OCI-LY7 (cell line): ENCODE measurements at regions not wholly inside any gene's neighbourhood (a gene's known extent, or its start where the extent isn't known, plus 50 kb on each side); places are given as distances from the start of the nearest gene placed in this dataset.
A peak's percentile ranks its signal among the peaks of the same experiment; 100 is the strongest.
"Not testable (repeated sequence)": the region's sequence is repeated elsewhere in the genome, so short reads cannot be mapped to it uniquely, and the experiment has no call there.

Source experiments
- BruUV-seq: library from RNA; stranded (reverse); fragments of 400-500 nt; replicated peaks from 2 replicates; lab custom pipeline; 2021; lab: Mats Ljungman, UMichigan
- CTCF ChIA-PET: fragments of 300-600 bp; sonication (Branson Sonifier 250); formaldehyde crosslinking; loops from one replicate; lab custom pipeline; 2022; ENCODE audit warnings: antibody characterized with exemption; ENCODE audit not compliant: unreplicated experiment; lab: Charles Lee
- POLR2A ChIA-PET: fragments of 300-600 bp; sonication (Branson Sonifier 250); formaldehyde crosslinking; loops from one replicate; lab custom pipeline; 2022; ENCODE audit warnings: antibody characterized with exemption; lab: Charles Lee
- DNase-seq: peaks from one replicate; pipeline ENCODE4 v3.0.0-alpha.2; 2015; ENCODE audit warnings: low spot score
- H2AFZ ChIP-seq: fragments of 200-600 bp; sonication (generic), shearing (Covaris generic); 2 replicates; pipeline ENCODE4 v1.6.1; 2014; ENCODE audit warnings: mild to moderate bottlenecking, antibody characterized with exemption, low read length, moderate library complexity
- H3K27ac ChIP-seq: fragments of 200-600 bp; sonication (generic); 2 replicates; pipeline ENCODE4 v1.5.1; 2014; ENCODE audit warnings: mixed run types, low read depth, mild to moderate bottlenecking, moderate library complexity, low read length, inconsistent platforms; ENCODE audit not compliant: poor library complexity, severe bottlenecking
- H3K36me3 ChIP-seq: fragments of 200-600 bp; sonication (generic); 2 replicates; pipeline ENCODE4 v1.6.1; 2014; ENCODE audit warnings: mild to moderate bottlenecking, antibody characterized with exemption, low read length, moderate library complexity, mixed read lengths; ENCODE audit not compliant: insufficient read depth
- H3K4me1 ChIP-seq: fragments of 200-600 bp; sonication (generic); 2 replicates; pipeline ENCODE4 v1.5.1; 2014; ENCODE audit warnings: mild to moderate bottlenecking, low read length; ENCODE audit not compliant: insufficient read depth, poor library complexity, severe bottlenecking
- H3K4me2 ChIP-seq: fragments of 200-600 bp; sonication (generic); 2 replicates; pipeline ENCODE4 v1.6.1; 2014; ENCODE audit warnings: mild to moderate bottlenecking, low read length
- H3K4me3 ChIP-seq: fragments of 200-600 bp; sonication (generic); 2 replicates; pipeline ENCODE4 v1.5.1; 2014; ENCODE audit warnings: mild to moderate bottlenecking, low read depth, low read length; ENCODE audit not compliant: poor library complexity, severe bottlenecking
- H3K79me2 ChIP-seq: fragments of 200-600 bp; sonication (generic); 2 replicates; pipeline ENCODE4 v1.6.1; 2016; ENCODE audit warnings: low read depth, mild to moderate bottlenecking, low read length, moderate library complexity, mixed read lengths; ENCODE audit not compliant: insufficient read depth
- H3K9me2 ChIP-seq: fragments of 200-600 bp; sonication (generic); 2 replicates; pipeline ENCODE4 v1.6.1; 2016; ENCODE audit warnings: mild to moderate bottlenecking, low read length, mixed read lengths; ENCODE audit not compliant: insufficient read depth
- H3K9me3 ChIP-seq: fragments of 200-600 bp; sonication (generic); 2 replicates; pipeline ENCODE4 v1.6.1; 2014; ENCODE audit warnings: mild to moderate bottlenecking, mixed run types, low read length, mixed read lengths
- H4K20me1 ChIP-seq: fragments of 200-600 bp; sonication (generic); 2 replicates; pipeline ENCODE4 v1.6.1; 2014; ENCODE audit warnings: mild to moderate bottlenecking, antibody characterized with exemption, low read length, moderate library complexity, mixed read lengths; ENCODE audit not compliant: insufficient read depth
- CTCF ChIP-seq: fragments of 200-600 bp; sonication (generic); conservative IDR thresholded peaks from 2 replicates; pipeline ENCODE4 v1.5.1; 2014; ENCODE audit warnings: mild to moderate bottlenecking, antibody characterized with exemption, low read length, moderate library complexity, mixed read lengths
- EZH2phosphoT487 ChIP-seq: fragments of 200-600 bp; sonication (generic); IDR thresholded peaks from 2 replicates; pipeline ENCODE4 v1.6.1; 2018; ENCODE audit warnings: low read depth, borderline replicate concordance, mild to moderate bottlenecking, mixed run types, antibody characterized with exemption, low read length, moderate library complexity, mixed read lengths
- intact Hi-C: fragments of 100-400 bp; cut with micrococcal nuclease; formaldehyde crosslinking; loops from one replicate; pipeline ENCODE4 v1.10.0; 2022; ENCODE audit not compliant: unreplicated experiment

GRCh38 chr7:136266457-136266856, 289.3 kb upstream of the MTPN start:
- Histone ChIP-seq H3K79me2 (no peaks in the 10 kb centered on the region), H4K20me1 (no peaks in the 10 kb centered on the region), H2AFZ (no peak overlapping the region), H3K4me2 (no peak overlapping the region), H3K27ac (no peak overlapping the region), H3K4me3 (no peak overlapping the region), H3K9me2 (no peaks in the 10 kb centered on the region), H3K4me1 (no peaks in the 10 kb centered on the region), H3K36me3 (peaks cover 4% of the 10 kb centered on the region), H3K9me3 (peaks cover 45% of the 10 kb centered on the region)
- CTCF ChIA-PET, result no interaction called here
- no TSS peak for BruUV-seq
- no peak for DNase-seq
- TF ChIP-seq EZH2phosphoT487, result no peak
- TF ChIP-seq CTCF, result no peak
- POLR2A ChIA-PET, result interaction anchor here (0.6 to 1.5 kb wide), 5 partner anchors 10 to 241 kb away, joined by 3 to 5 read pairs (median 3); no protein-coding TSS in a partner anchor
- intact Hi-C loops, result no loop called here

GRCh38 chr7:136264304-136264703, 287.1 kb upstream of the MTPN start:
- H4K20me1 ChIP-seq, H3K4me3 ChIP-seq, H3K4me1 ChIP-seq, BruUV-seq, H3K79me2 ChIP-seq, H2AFZ ChIP-seq, intact Hi-C loops, H3K9me2 ChIP-seq, H3K27ac ChIP-seq, CTCF ChIA-PET, POLR2A ChIA-PET, H3K4me2 ChIP-seq, H3K36me3 ChIP-seq: not testable (repeated sequence)
- peaks cover 49% of the 10 kb centered on the region for H3K9me3 ChIP-seq
- DNase-seq, result peak; percentile 14

- BruUV-seq, POLR2A ChIA-PET, H4K20me1 ChIP-seq, H3K4me3 ChIP-seq, DNase-seq, H2AFZ ChIP-seq, CTCF ChIA-PET, H3K9me2 ChIP-seq, H3K4me1 ChIP-seq, H3K79me2 ChIP-seq, H3K4me2 ChIP-seq, H3K36me3 ChIP-seq, intact Hi-C loops, H3K27ac ChIP-seq: not testable (repeated sequence)
- peaks cover 46% of the 10 kb centered on the region for H3K9me3 ChIP-seq
These were observed 286.1 kb upstream of the MTPN start for GRCh38 chr7:136263112-136263860.

- H3K9me2 ChIP-seq, BruUV-seq, intact Hi-C loops, H4K20me1 ChIP-seq, H3K27ac ChIP-seq, H3K4me3 ChIP-seq, H2AFZ ChIP-seq, H3K79me2 ChIP-seq, DNase-seq, H3K4me2 ChIP-seq, H3K36me3 ChIP-seq, H3K4me1 ChIP-seq: not testable (repeated sequence)
- POLR2A ChIA-PET, result interaction anchor here (0.5 kb wide), 1 partner anchor 57 kb away, joined by 4 read pairs; no protein-coding TSS in a partner anchor
- H3K9me3 ChIP-seq, result peaks cover 28% of the 10 kb centered on the region; the same call in 1 of the 2 replicates
- CTCF ChIA-PET, result interaction anchor here (0.6 kb wide), 1 partner anchor 164 kb away, joined by 3 read pairs; no protein-coding TSS in a partner anchor
These were observed 283.4 kb upstream of the MTPN start for GRCh38 chr7:136260591-136260990.
